GM10847 (cell line): ENCODE measurements at regions not wholly inside any gene's neighbourhood (a gene's known extent, or its start where the extent isn't known, plus 50 kb on each side); places are given as distances from the start of the nearest gene placed in this dataset.

Experiments
- POLR2A ChIP-seq: IDR thresholded peaks from 2 replicates; pipeline ENCODE4 v1.6.1; 2011; ENCODE audit not compliant: insufficient read length; ENCODE audit errors: extremely low read depth

DNA sequence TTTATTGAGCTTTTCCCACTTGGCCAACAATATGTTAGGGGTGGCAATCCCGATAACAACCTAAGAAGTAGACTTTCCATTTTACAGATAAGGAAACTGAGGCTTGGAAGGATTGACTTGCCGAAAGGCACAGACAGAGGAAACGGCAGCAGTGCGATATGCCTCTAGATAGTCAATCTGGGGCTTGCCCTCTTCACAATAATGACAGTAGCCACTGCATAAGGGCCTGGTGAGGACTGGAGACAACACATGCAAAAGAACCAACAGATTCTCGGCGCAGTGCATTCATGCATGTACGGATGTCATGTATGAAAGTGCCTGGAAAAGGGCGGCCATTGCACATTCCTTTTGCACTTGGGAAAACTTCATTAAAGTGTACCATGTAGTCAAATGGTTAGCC is 811.2 kb downstream of the RNF144A start:
- TF ChIP-seq POLR2A = no peak

DNA sequence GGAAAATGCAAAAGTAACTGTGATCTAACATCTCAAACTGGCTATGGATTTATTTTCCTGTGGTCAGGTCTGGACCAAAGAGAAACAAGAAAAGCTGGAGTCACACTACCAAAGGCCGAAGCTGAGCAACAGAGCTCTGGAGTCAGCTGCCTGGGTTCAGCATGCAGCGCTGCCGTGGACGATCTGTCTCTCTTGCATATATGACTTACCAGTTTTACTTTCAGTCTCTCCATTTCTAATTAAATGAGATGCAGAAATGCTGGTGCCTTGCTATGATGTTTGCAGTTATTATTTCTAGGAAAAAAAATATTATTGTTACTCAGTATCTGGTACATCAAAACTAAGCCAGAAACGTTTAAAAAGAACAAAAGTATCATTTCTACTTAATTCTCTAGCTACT is 813.2 kb downstream of the RNF144A start:
- TF ChIP-seq POLR2A = no peak

DNA sequence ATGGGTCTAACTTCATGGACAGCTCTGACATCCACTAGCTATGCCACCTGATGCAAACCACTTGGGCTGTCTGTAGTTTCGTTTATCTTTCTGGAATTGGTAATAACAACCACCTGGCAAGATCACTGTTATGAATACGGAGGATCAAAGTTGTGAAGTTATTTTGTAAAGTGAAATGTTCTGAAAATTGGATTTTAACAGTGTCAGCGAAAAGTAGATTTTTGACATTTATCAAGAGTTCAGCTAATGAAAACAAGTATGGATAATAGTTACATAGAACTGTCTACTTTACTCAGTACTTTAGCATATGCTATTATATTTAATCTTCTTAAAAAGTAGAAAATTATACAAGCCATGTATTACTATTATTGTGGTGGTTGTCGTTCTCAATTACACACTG is 813.8 kb downstream of the RNF144A start:
- no peak for TF ChIP-seq POLR2A

DNA sequence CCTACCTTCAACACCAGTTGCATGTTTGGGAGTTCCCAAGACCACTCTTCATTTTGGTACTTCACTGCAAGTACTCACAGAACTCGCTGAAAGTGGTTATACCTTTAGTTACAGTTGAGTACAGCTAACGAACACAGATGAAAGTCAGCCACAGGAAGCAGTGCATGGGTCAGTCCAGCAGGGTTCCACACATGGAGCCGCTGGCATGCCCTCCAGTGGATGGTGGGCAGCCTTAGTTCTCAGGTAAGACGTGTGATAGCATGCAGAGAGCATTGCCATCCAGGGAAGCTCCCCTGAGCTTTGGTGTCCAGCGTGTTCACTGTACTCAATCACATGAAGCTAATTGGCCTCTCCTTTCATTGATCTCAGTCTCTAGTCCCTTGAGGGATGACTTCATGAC is 815.3 kb downstream of the RNF144A start:
- TF ChIP-seq POLR2A = no peak

GRCh38 chr2:7736646-7737305 is 819.6 kb downstream of the RNF144A start:
- no peak for TF ChIP-seq POLR2A

GRCh38 chr2:7738596-7738995 is 821.4 kb downstream of the RNF144A start:
- no peak for TF ChIP-seq POLR2A

DNA sequence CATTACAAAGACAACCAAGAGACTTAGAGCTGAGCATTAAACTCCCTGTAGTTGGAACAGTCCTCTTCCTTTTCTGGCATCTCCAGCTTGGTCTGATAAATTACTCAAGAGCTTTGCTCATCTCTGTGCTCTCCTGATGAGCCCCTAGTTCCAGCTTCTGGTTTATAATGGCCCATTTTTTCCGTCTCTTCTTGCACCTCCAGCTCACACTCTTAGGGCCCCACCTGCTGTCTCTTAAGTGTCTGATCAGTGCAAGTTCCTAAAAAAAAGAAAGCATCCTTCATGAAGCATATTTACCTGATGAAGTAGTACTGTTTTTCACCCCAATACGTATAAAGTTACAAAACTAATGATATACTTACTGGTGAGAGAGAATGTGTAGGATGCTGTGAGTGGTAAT is 822.9 kb downstream of the RNF144A start:
- no peak for TF ChIP-seq POLR2A

DNA sequence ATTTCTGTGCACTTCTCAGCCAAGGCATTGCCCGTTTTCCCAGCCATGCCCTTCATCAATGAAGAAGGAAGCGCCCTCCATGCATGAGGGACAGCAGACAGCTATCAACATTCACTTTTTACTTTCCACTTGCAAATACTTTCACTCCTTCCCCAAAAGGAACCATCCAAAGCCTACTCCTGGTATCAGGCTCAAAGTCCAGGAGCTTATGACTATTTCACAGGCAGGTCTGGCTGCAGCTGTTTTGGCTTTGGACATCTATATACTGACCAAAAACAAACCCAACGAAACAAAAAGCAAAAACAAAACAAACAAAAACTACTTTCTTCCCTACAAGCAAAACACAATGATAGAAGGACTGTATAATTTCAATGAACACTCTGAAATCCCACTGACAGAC is 825.1 kb downstream of the RNF144A start:
- no peak for TF ChIP-seq POLR2A

GRCh38 chr2:7744827-7745226 is 827.6 kb downstream of the RNF144A start:
- TF ChIP-seq POLR2A = no peak

GRCh38 chr2:7745369-7745768 is 828.2 kb downstream of the RNF144A start:
- TF ChIP-seq POLR2A = no peak

- no peak for TF ChIP-seq POLR2A
Measured at GRCh38 chr2:7748717-7749415, 831.7 kb downstream of the RNF144A start.

- no peak for TF ChIP-seq POLR2A
Measured at GRCh38 chr2:7749895-7750559, 832.8 kb downstream of the RNF144A start.

- no peak for TF ChIP-seq POLR2A
Measured at GRCh38 chr2:7752291-7752690, 835.1 kb downstream of the RNF144A start.

DNA sequence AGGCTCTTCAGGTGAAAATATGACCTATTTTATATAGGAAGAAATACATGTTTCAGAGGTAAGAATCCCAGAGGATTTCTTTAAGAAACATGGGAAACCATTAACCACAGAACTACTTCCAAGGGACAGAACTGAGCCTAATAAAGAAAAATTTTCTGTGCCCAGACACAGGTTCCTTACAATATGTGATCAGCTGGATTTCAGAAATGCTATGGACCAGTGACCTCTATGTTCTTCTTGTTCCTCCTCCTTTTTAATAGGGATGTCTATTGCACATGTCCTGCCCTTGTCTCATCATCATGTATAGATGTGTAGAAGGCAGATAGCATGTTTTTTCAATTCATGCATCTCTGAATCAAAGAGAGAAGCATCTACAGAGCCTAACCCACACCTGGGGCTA is 836.6 kb downstream of the RNF144A start:
- TF ChIP-seq POLR2A = no peak

GRCh38 chr2:7755879-7756278 is 838.7 kb downstream of the RNF144A start:
- TF ChIP-seq POLR2A = no peak

DNA sequence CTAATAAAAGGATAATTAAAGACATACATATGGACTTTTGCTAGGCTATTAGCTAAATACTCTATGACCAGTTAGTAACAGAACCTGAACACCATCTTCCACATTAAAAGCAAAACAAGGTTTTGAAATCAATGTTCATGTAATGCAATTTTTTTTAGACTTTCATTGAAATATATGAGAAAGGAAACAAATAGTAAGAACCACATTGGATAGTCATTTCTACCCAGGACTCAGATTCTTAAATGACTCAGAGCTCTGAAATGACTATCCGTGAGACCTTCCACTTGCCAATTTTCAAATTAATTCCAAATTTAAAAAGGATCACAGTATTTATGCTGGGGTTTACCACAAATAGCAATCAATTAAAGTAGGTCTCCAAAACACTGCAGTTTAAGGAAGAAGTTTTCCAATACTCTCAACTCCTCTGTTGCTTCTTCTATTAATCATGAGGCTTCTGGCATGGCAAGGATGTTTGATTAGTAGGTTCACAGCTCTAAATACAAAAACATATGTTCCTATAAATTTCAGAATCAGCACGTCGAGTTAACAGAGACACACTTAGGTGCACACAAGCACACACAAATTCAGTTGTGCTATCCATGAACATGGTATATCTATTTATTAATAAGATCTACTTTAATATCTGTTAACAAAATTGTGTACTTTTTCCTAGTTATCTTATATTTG is 841.0 kb downstream of the RNF144A start:
- TF ChIP-seq POLR2A = no peak

DNA sequence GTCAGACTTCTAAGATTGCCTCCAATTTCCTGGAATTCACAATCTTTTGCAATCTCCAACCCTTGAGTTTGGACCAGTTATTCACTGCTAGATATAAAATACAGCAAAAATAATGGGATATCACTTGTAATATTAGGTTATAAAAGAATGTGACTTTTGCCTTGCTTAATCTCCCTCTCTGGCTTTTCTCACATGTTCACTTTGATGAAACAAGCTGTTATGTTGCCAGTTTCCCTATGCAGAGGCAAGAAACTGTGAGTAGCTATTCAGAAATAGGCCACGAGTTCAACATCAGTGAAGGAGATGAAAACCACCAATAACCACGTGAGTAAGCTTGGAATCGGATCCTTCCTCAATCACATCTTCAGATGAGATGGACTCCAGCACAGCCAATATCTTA is 842.7 kb downstream of the RNF144A start:
- TF ChIP-seq POLR2A = no peak

- TF ChIP-seq POLR2A = no peak
Measured at GRCh38 chr2:7765236-7765635, 848.0 kb downstream of the RNF144A start.
